BJ (cell line): ENCODE measurements at regions not wholly inside any gene's neighbourhood (a gene's known extent, or its start where the extent isn't known, plus 50 kb on each side); places are given as distances from the start of the nearest gene placed in this dataset.

Source experiments
- CTCF ChIA-PET: fragments of 350-600 bp; formaldehyde crosslinking; extraction: SDS; loops from one replicate; lab custom pipeline; 2021; ENCODE audit warnings: antibody characterized with exemption, inconsistent platforms; lab: Yijun Ruan, JAX
- POLR2A ChIA-PET: fragments of 300-600 bp; sonication (Branson Sonifier 250); formaldehyde crosslinking; extraction: SDS; loops from one replicate; lab custom pipeline; 2021; ENCODE audit warnings: antibody characterized with exemption; lab: Charles Lee
- DNase-seq: peaks from one replicate; pipeline ENCODE4 v3.0.0-alpha.2; 2011; ENCODE audit warnings: low read depth
- H3K27me3 ChIP-seq: 2 replicates; pipeline ENCODE4 v1.6.0; 2011; ENCODE audit warnings: low read length; ENCODE audit not compliant: control insufficient read depth, insufficient read depth
- H3K36me3 ChIP-seq: 2 replicates; pipeline ENCODE4 v1.5.1; 2011; ENCODE audit warnings: low read length; ENCODE audit not compliant: control insufficient read depth, insufficient read depth
- H3K4me3 ChIP-seq: 2 replicates; pipeline ENCODE4 v1.5.1; 2011; ENCODE audit warnings: low read depth, mild to moderate bottlenecking, control low read depth, low read length
- CTCF ChIP-seq: IDR thresholded peaks from 2 replicates; pipeline ENCODE4 v1.5.1; 2011; ENCODE audit warnings: low read depth, mild to moderate bottlenecking, control low read depth, inconsistent platforms, low read length, moderate library complexity; ENCODE audit not compliant: insufficient read depth

- DNase-seq = no peak
- TF ChIP-seq CTCF = no peak
- Histone ChIP-seq H3K4me3 (no peak overlapping the region), H3K36me3 (no peaks in the 10 kb centered on the region), H3K27me3 (no peaks in the 10 kb centered on the region)
- CTCF ChIA-PET = no interaction called here
- POLR2A ChIA-PET = no interaction called here
These were observed 86.7 kb upstream of the PRMT6 start for GRCh38 chr1:106969731-106970130.

GRCh38 chr1:106972074-106972473 lies 84.4 kb upstream of the PRMT6 start:
- TF ChIP-seq CTCF = no peak
- POLR2A ChIA-PET = no interaction called here
- CTCF ChIA-PET = no interaction called here
- no peaks in the 10 kb centered on the region for H3K36me3 ChIP-seq
- H3K27me3 ChIP-seq = no peaks in the 10 kb centered on the region
- DNase-seq = no peak
- H3K4me3 ChIP-seq = no peak overlapping the region

GRCh38 chr1:106975944-106976343 lies 80.5 kb upstream of the PRMT6 start:
- Histone ChIP-seq H3K36me3 (no peaks in the 10 kb centered on the region), H3K27me3 (no peaks in the 10 kb centered on the region), H3K4me3 (no peak overlapping the region)
- POLR2A ChIA-PET = no interaction called here
- 0 out of 2 replicates have a peak, but pooled peaks have one; percentile 14 for TF ChIP-seq CTCF
- CTCF ChIA-PET = no interaction called here
- no peak for DNase-seq

GRCh38 chr1:106978477-106979322 lies 77.8 kb upstream of the PRMT6 start:
- H3K4me3 ChIP-seq = no peak overlapping the region
- ChIA-PET POLR2A (no interaction called here), CTCF (no interaction called here)
- TF ChIP-seq CTCF = no peak
- no peaks in the 10 kb centered on the region for H3K27me3 ChIP-seq
- H3K36me3 ChIP-seq = no peaks in the 10 kb centered on the region
- DNase-seq = no peak

- Histone ChIP-seq H3K27me3 (no peaks in the 10 kb centered on the region), H3K4me3 (no peak overlapping the region), H3K36me3 (no peaks in the 10 kb centered on the region)
- POLR2A ChIA-PET = no interaction called here
- TF ChIP-seq CTCF = no peak
- CTCF ChIA-PET = no interaction called here
- DNase-seq = no peak
These were observed 77.1 kb upstream of the PRMT6 start for GRCh38 chr1:106979371-106979770.
